ENCODE measurements at regions not wholly inside any gene's neighbourhood (a gene's known extent, or its start where the extent isn't known, plus 50 kb on each side); places are given as distances from the start of the nearest gene placed in this dataset.
A peak's percentile ranks its signal among the peaks of the same experiment; 100 is the strongest.

- Histone ChIP-seq H3K4me1 (ENCODE audit: control insufficient read depth, insufficient read depth, low read length) (no peaks in the 10 kb centered on the region), H3K36me3 (ENCODE audit: control insufficient read depth, insufficient read depth, low read length) (no peaks in the 10 kb centered on the region), H3K4me3 (ENCODE audit: low read depth, low read length) (no peak overlapping the region), H3K27ac (ENCODE audit: low read depth, low read length) (no peak overlapping the region), H3K27me3 (ENCODE audit: control insufficient read depth, insufficient read depth, low read length) (no peaks in the 10 kb centered on the region), H3K9me3 (ENCODE audit: control insufficient read depth, insufficient read depth, low read length) (no peaks in the 10 kb centered on the region)
- 89% methylated on average over 1 of the region's 2 CpGs for WGBS (ENCODE audit: insufficient coverage)
- no peak for DNase-seq (ENCODE audit: low read depth in 4 of 6, low spot score in 6 of 6)
These were observed 172.2 kb downstream of the CHRM3 start for GRCh38 chr1:239558559-239558958.

GRCh38 chr1:239558991-239559390, 172.6 kb downstream of the CHRM3 start:
- no peaks in the 10 kb centered on the region for H3K36me3 ChIP-seq (ENCODE audit: control insufficient read depth, insufficient read depth, low read length)
- no peaks in the 10 kb centered on the region for H3K4me1 ChIP-seq (ENCODE audit: control insufficient read depth, insufficient read depth, low read length)
- DNase-seq (ENCODE audit: low read depth in 4 of 6, low spot score in 6 of 6): no peak
- no peak overlapping the region for H3K27ac ChIP-seq (ENCODE audit: low read depth, low read length)
- H3K9me3 ChIP-seq (ENCODE audit: control insufficient read depth, insufficient read depth, low read length): no peaks in the 10 kb centered on the region
- H3K4me3 ChIP-seq (ENCODE audit: low read depth, low read length): no peak overlapping the region
- H3K27me3 ChIP-seq (ENCODE audit: control insufficient read depth, insufficient read depth, low read length): no peaks in the 10 kb centered on the region

- Histone ChIP-seq H3K36me3 (ENCODE audit: control insufficient read depth, insufficient read depth, low read length) (no peaks in the 10 kb centered on the region), H3K9me3 (ENCODE audit: control insufficient read depth, insufficient read depth, low read length) (no peaks in the 10 kb centered on the region), H3K4me1 (ENCODE audit: control insufficient read depth, insufficient read depth, low read length) (no peaks in the 10 kb centered on the region), H3K27me3 (ENCODE audit: control insufficient read depth, insufficient read depth, low read length) (no peaks in the 10 kb centered on the region), H3K27ac (ENCODE audit: low read depth, low read length) (no peak overlapping the region), H3K4me3 (ENCODE audit: low read depth, low read length) (no peak overlapping the region)
- no peak for DNase-seq (ENCODE audit: low read depth in 4 of 6, low spot score in 6 of 6)
- WGBS (ENCODE audit: insufficient coverage): 84% methylated on average over 3 of the region's 4 CpGs
These were observed 174.6 kb downstream of the CHRM3 start for GRCh38 chr1:239560921-239561320.

GRCh38 chr1:239562095-239562494, 175.7 kb downstream of the CHRM3 start:
- H3K27me3 ChIP-seq (ENCODE audit: control insufficient read depth, insufficient read depth, low read length): no peaks in the 10 kb centered on the region
- DNase-seq (ENCODE audit: low read depth in 4 of 6, low spot score in 6 of 6): no peak
- no CpG with 5 or more reads among the region's 6 CpGs for WGBS (ENCODE audit: insufficient coverage)
- no peaks in the 10 kb centered on the region for H3K36me3 ChIP-seq (ENCODE audit: control insufficient read depth, insufficient read depth, low read length)
- H3K9me3 ChIP-seq (ENCODE audit: control insufficient read depth, insufficient read depth, low read length): no peaks in the 10 kb centered on the region
- no peak overlapping the region for H3K4me3 ChIP-seq (ENCODE audit: low read depth, low read length)
- no peaks in the 10 kb centered on the region for H3K4me1 ChIP-seq (ENCODE audit: control insufficient read depth, insufficient read depth, low read length)
- H3K27ac ChIP-seq (ENCODE audit: low read depth, low read length): no peak overlapping the region

- no peak for DNase-seq (ENCODE audit: low read depth in 4 of 6, low spot score in 6 of 6)
- WGBS (ENCODE audit: insufficient coverage): 21% methylated on average over 1 of the region's 2 CpGs
- Histone ChIP-seq H3K36me3 (ENCODE audit: control insufficient read depth, insufficient read depth, low read length) (no peaks in the 10 kb centered on the region), H3K27ac (ENCODE audit: low read depth, low read length) (no peak overlapping the region), H3K27me3 (ENCODE audit: control insufficient read depth, insufficient read depth, low read length) (no peaks in the 10 kb centered on the region), H3K4me1 (ENCODE audit: control insufficient read depth, insufficient read depth, low read length) (no peaks in the 10 kb centered on the region), H3K9me3 (ENCODE audit: control insufficient read depth, insufficient read depth, low read length) (no peaks in the 10 kb centered on the region), H3K4me3 (ENCODE audit: low read depth, low read length) (no peak overlapping the region)
These were observed 177.3 kb downstream of the CHRM3 start for GRCh38 chr1:239563681-239564080.

- Histone ChIP-seq H3K9me3 (ENCODE audit: control insufficient read depth, insufficient read depth, low read length) (no peaks in the 10 kb centered on the region), H3K4me1 (ENCODE audit: control insufficient read depth, insufficient read depth, low read length) (no peaks in the 10 kb centered on the region), H3K27me3 (ENCODE audit: control insufficient read depth, insufficient read depth, low read length) (no peaks in the 10 kb centered on the region), H3K36me3 (ENCODE audit: control insufficient read depth, insufficient read depth, low read length) (no peaks in the 10 kb centered on the region), H3K4me3 (ENCODE audit: low read depth, low read length) (no peak overlapping the region), H3K27ac (ENCODE audit: low read depth, low read length) (no peak overlapping the region)
- WGBS (ENCODE audit: insufficient coverage): 100% methylated on average over 3 of the region's 7 CpGs
- DNase-seq (ENCODE audit: low read depth in 4 of 6, low spot score in 6 of 6): peak in 1 of 6 donors; percentile 45
These were observed 179.7 kb downstream of the CHRM3 start for GRCh38 chr1:239566074-239566473.

GRCh38 chr1:239570878-239571277, 184.5 kb downstream of the CHRM3 start:
- WGBS (ENCODE audit: insufficient coverage): no CpG with 5 or more reads among the region's 3 CpGs
- Histone ChIP-seq H3K27me3 (ENCODE audit: control insufficient read depth, insufficient read depth, low read length) (no peaks in the 10 kb centered on the region), H3K36me3 (ENCODE audit: control insufficient read depth, insufficient read depth, low read length) (no peaks in the 10 kb centered on the region), H3K4me1 (ENCODE audit: control insufficient read depth, insufficient read depth, low read length) (no peaks in the 10 kb centered on the region), H3K9me3 (ENCODE audit: control insufficient read depth, insufficient read depth, low read length) (no peaks in the 10 kb centered on the region), H3K4me3 (ENCODE audit: low read depth, low read length) (no peak overlapping the region), H3K27ac (ENCODE audit: low read depth, low read length) (no peak overlapping the region)
- no peak for DNase-seq (ENCODE audit: low read depth in 4 of 6, low spot score in 6 of 6)

- Histone ChIP-seq H3K9me3 (ENCODE audit: control insufficient read depth, insufficient read depth, low read length) (no peaks in the 10 kb centered on the region), H3K27ac (ENCODE audit: low read depth, low read length) (no peak overlapping the region), H3K4me3 (ENCODE audit: low read depth, low read length) (no peak overlapping the region), H3K4me1 (ENCODE audit: control insufficient read depth, insufficient read depth, low read length) (no peaks in the 10 kb centered on the region), H3K27me3 (ENCODE audit: control insufficient read depth, insufficient read depth, low read length) (no peaks in the 10 kb centered on the region), H3K36me3 (ENCODE audit: control insufficient read depth, insufficient read depth, low read length) (no peaks in the 10 kb centered on the region)
- DNase-seq (ENCODE audit: low read depth in 4 of 6, low spot score in 6 of 6): no peak
- WGBS (ENCODE audit: insufficient coverage): 100% methylated on average over 1 of the region's 4 CpGs
These were observed 185.8 kb downstream of the CHRM3 start for GRCh38 chr1:239572183-239572582.

GRCh38 chr1:239574112-239574511, 187.7 kb downstream of the CHRM3 start:
- Histone ChIP-seq H3K4me3 (ENCODE audit: low read depth, low read length) (no peak overlapping the region), H3K9me3 (ENCODE audit: control insufficient read depth, insufficient read depth, low read length) (no peaks in the 10 kb centered on the region), H3K4me1 (ENCODE audit: control insufficient read depth, insufficient read depth, low read length) (no peaks in the 10 kb centered on the region), H3K27me3 (ENCODE audit: control insufficient read depth, insufficient read depth, low read length) (no peaks in the 10 kb centered on the region), H3K27ac (ENCODE audit: low read depth, low read length) (no peak overlapping the region), H3K36me3 (ENCODE audit: control insufficient read depth, insufficient read depth, low read length) (no peaks in the 10 kb centered on the region)
- no peak for DNase-seq (ENCODE audit: low read depth in 4 of 6, low spot score in 6 of 6)
- 84% methylated on average over 2 of the region's 2 CpGs for WGBS (ENCODE audit: insufficient coverage)

- no CpG with 5 or more reads among the region's 2 CpGs for WGBS (ENCODE audit: insufficient coverage)
These were observed 188.7 kb downstream of the CHRM3 start for GRCh38 chr1:239575113-239575512.

More at GRCh38 chr1:239575113-239575512, 188.7 kb downstream of the CHRM3 start:
- H3K27me3 ChIP-seq (ENCODE audit: control insufficient read depth, insufficient read depth, low read length): no peaks in the 10 kb centered on the region
- H3K9me3 ChIP-seq (ENCODE audit: control insufficient read depth, insufficient read depth, low read length): no peaks in the 10 kb centered on the region
- H3K27ac ChIP-seq (ENCODE audit: low read depth, low read length): no peak overlapping the region
- no peaks in the 10 kb centered on the region for H3K4me1 ChIP-seq (ENCODE audit: control insufficient read depth, insufficient read depth, low read length)
- no peak overlapping the region for H3K4me3 ChIP-seq (ENCODE audit: low read depth, low read length)
- no peak for DNase-seq (ENCODE audit: low read depth in 4 of 6, low spot score in 6 of 6)
- no peaks in the 10 kb centered on the region for H3K36me3 ChIP-seq (ENCODE audit: control insufficient read depth, insufficient read depth, low read length)
